ENCODE measurements at regions not wholly inside any gene's neighbourhood (a gene's known extent, or its start where the extent isn't known, plus 50 kb on each side); places are given as distances from the start of the nearest gene placed in this dataset.

- no peak overlapping the region for H3K27ac ChIP-seq (ENCODE audit: low read depth, low read length)
- no peak overlapping the region for H3K4me3 ChIP-seq (ENCODE audit: low read depth, low read length)
- no peaks in the 10 kb centered on the region for H3K4me1 ChIP-seq (ENCODE audit: control insufficient read depth, insufficient read depth, low read length)
- no peak overlapping the region for H3K9ac ChIP-seq (ENCODE audit: low read depth, low read length)
- no peaks in the 10 kb centered on the region for H3K36me3 ChIP-seq (ENCODE audit: control insufficient read depth, insufficient read depth, low read length)
- H3K27me3 ChIP-seq (ENCODE audit: control insufficient read depth, insufficient read depth, low read length) = no peaks in the 10 kb centered on the region
- peaks cover 53% of the 10 kb centered on the region for H3K9me3 ChIP-seq (ENCODE audit: control insufficient read depth, insufficient read depth, low read length)
Observed at GRCh38 chr9:12141422-12141821, 551.8 kb upstream of the TYRP1 start.

DNA sequence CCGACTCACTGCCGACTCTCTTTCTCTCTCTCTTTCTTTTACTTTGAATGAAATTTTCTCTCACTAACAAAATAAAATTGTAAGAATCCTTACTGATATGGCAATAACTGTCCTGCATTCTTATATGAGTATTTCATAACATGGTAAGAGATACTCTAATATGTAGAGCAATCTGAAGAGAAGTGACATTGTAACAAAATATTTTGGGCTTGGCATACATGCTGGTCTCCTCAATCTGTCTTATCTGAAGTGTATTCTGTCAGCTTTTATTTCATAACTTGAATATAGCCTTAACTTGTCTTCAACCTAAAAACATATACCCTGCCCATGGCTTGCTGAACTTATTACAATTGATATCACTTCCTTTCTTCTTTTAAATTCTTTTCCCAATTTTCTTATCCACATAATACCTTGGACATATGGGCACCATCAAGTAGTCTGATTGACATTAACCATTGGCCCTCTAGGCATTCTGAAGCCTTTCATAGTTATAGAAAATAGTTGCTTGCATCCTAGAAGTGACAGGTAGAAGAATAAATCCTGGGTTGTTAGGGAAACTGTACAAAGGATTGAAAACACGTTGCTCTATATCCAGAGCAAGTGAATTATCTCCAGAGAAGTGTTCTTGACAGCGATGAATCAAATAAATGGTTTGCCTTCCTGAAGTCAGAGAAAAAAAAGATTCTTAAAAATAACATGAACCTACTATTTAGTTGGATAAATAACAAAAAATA is 537.6 kb upstream of the TYRP1 start:
- Histone ChIP-seq H3K36me3 (ENCODE audit: control insufficient read depth, insufficient read depth, low read length) (no peaks in the 10 kb centered on the region), H3K27me3 (ENCODE audit: control insufficient read depth, insufficient read depth, low read length) (no peaks in the 10 kb centered on the region), H3K4me1 (ENCODE audit: control insufficient read depth, insufficient read depth, low read length) (no peaks in the 10 kb centered on the region), H3K9me3 (ENCODE audit: control insufficient read depth, insufficient read depth, low read length) (no peaks in the 10 kb centered on the region), H3K27ac (ENCODE audit: low read depth, low read length) (no peak overlapping the region), H3K9ac (ENCODE audit: low read depth, low read length) (no peak overlapping the region), H3K4me3 (ENCODE audit: low read depth, low read length) (no peak overlapping the region)

- Histone ChIP-seq H3K4me1 (ENCODE audit: control insufficient read depth, insufficient read depth, low read length) (no peaks in the 10 kb centered on the region), H3K27ac (ENCODE audit: low read depth, low read length) (no peak overlapping the region), H3K4me3 (ENCODE audit: low read depth, low read length) (no peak overlapping the region), H3K36me3 (ENCODE audit: control insufficient read depth, insufficient read depth, low read length) (no peaks in the 10 kb centered on the region), H3K9ac (ENCODE audit: low read depth, low read length) (no peak overlapping the region), H3K9me3 (ENCODE audit: control insufficient read depth, insufficient read depth, low read length) (no peaks in the 10 kb centered on the region), H3K27me3 (ENCODE audit: control insufficient read depth, insufficient read depth, low read length) (no peaks in the 10 kb centered on the region)
Observed at GRCh38 chr9:12162181-12162815, 530.9 kb upstream of the TYRP1 start.

DNA sequence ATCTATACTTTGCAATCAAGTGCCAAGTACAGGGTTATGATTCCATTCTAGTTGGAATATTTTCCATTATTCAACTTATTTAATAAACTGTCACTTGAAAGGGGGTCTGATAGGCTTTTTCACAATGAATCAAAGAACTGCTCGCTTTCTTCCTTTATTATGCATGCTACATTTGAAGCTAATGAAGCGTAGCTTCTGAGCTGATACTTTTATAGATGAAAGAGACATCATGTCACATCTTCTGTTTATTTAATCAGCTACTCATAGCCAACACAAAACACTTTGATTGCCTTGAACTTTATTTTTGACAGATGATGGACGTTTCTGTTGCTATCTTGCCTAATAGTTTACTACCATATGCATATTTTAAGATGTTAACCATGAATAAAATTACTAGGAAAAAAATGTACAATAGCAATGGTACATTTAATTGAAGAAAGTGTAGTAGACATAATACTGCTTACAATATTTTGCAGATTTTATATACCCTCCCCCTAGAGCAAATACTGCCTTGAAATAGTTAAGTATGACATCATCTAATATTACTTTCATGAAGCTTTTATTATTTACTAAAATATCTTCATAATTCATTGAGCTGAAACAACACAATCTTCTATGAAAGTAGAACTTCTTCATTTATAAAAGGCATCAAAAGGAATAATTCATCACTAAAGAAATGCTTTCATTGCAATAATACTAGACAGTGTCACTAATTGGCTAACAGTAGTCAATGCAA is 529.3 kb upstream of the TYRP1 start:
- no peaks in the 10 kb centered on the region for H3K27me3 ChIP-seq (ENCODE audit: control insufficient read depth, insufficient read depth, low read length)
- no peaks in the 10 kb centered on the region for H3K36me3 ChIP-seq (ENCODE audit: control insufficient read depth, insufficient read depth, low read length)
- no peaks in the 10 kb centered on the region for H3K4me1 ChIP-seq (ENCODE audit: control insufficient read depth, insufficient read depth, low read length)
- H3K9ac ChIP-seq (ENCODE audit: low read depth, low read length) = no peak overlapping the region
- no peak overlapping the region for H3K4me3 ChIP-seq (ENCODE audit: low read depth, low read length)
- H3K27ac ChIP-seq (ENCODE audit: low read depth, low read length) = no peak overlapping the region
- no peaks in the 10 kb centered on the region for H3K9me3 ChIP-seq (ENCODE audit: control insufficient read depth, insufficient read depth, low read length)

GRCh38 chr9:12166518-12166917 is 526.7 kb upstream of the TYRP1 start:
- Histone ChIP-seq H3K4me1 (ENCODE audit: control insufficient read depth, insufficient read depth, low read length) (no peaks in the 10 kb centered on the region), H3K4me3 (ENCODE audit: low read depth, low read length) (no peak overlapping the region), H3K27ac (ENCODE audit: low read depth, low read length) (no peak overlapping the region), H3K36me3 (ENCODE audit: control insufficient read depth, insufficient read depth, low read length) (no peaks in the 10 kb centered on the region), H3K9ac (ENCODE audit: low read depth, low read length) (no peak overlapping the region), H3K27me3 (ENCODE audit: control insufficient read depth, insufficient read depth, low read length) (no peaks in the 10 kb centered on the region), H3K9me3 (ENCODE audit: control insufficient read depth, insufficient read depth, low read length) (no peaks in the 10 kb centered on the region)

DNA sequence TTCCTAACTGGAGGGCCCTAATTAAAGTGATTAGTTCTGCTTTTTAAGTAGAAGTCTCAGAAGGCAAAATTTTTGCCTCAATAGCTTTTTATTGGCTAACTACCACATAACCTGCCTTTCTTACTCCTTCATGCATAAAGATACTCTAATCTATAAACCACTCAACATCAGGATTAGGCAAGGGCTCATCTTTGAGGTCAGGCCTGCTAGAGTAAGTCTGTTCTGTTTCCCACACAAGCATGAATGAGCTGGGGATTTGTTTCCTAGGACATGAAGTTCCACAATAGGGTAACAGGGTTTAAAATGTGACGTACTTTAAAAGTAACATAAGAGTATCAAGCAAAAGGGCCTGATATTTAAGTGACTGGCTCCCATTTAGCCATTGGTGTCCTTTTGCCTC is 522.7 kb upstream of the TYRP1 start:
- Histone ChIP-seq H3K9me3 (ENCODE audit: control insufficient read depth, insufficient read depth, low read length) (no peaks in the 10 kb centered on the region), H3K4me3 (ENCODE audit: low read depth, low read length) (no peak overlapping the region), H3K27me3 (ENCODE audit: control insufficient read depth, insufficient read depth, low read length) (no peaks in the 10 kb centered on the region), H3K27ac (ENCODE audit: low read depth, low read length) (no peak overlapping the region), H3K4me1 (ENCODE audit: control insufficient read depth, insufficient read depth, low read length) (no peaks in the 10 kb centered on the region), H3K36me3 (ENCODE audit: control insufficient read depth, insufficient read depth, low read length) (no peaks in the 10 kb centered on the region), H3K9ac (ENCODE audit: low read depth, low read length) (no peak overlapping the region)

DNA sequence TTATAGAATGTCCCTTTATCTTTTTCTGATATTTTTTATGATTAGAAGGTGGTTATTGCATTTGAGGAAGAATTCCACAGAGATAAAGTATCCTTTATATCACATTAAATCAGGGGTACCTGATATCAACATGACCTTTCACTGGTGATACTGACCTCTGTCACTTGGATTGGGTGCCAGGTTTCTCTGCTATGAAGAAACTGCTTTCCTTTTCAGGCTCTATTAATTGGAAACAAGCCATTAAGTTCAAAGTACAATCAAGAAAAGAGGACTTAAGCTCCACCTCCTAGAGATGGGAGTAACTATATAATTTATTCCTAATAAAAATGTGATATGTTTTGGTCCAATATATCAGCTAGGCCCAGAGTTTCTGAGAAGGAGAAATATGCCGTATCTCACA is 514.6 kb upstream of the TYRP1 start:
- H3K9ac ChIP-seq (ENCODE audit: low read depth, low read length) = no peak overlapping the region
- no peaks in the 10 kb centered on the region for H3K27me3 ChIP-seq (ENCODE audit: control insufficient read depth, insufficient read depth, low read length)

GRCh38 chr9:12182806-12183205 is 510.4 kb upstream of the TYRP1 start:
- H3K27me3 ChIP-seq (ENCODE audit: control insufficient read depth, insufficient read depth, low read length) = no peaks in the 10 kb centered on the region
- no peak overlapping the region for H3K27ac ChIP-seq (ENCODE audit: low read depth, low read length)
- H3K9me3 ChIP-seq (ENCODE audit: control insufficient read depth, insufficient read depth, low read length) = no peaks in the 10 kb centered on the region
- H3K4me3 ChIP-seq (ENCODE audit: low read depth, low read length) = no peak overlapping the region
- H3K4me1 ChIP-seq (ENCODE audit: control insufficient read depth, insufficient read depth, low read length) = no peaks in the 10 kb centered on the region
- no peaks in the 10 kb centered on the region for H3K36me3 ChIP-seq (ENCODE audit: control insufficient read depth, insufficient read depth, low read length)
- H3K9ac ChIP-seq (ENCODE audit: low read depth, low read length) = no peak overlapping the region

More for the DNA sequence above, 514.6 kb upstream of the TYRP1 start:
- no peaks in the 10 kb centered on the region for H3K9me3 ChIP-seq (ENCODE audit: control insufficient read depth, insufficient read depth, low read length)
- H3K36me3 ChIP-seq (ENCODE audit: control insufficient read depth, insufficient read depth, low read length) = no peaks in the 10 kb centered on the region
- no peaks in the 10 kb centered on the region for H3K4me1 ChIP-seq (ENCODE audit: control insufficient read depth, insufficient read depth, low read length)
- H3K27ac ChIP-seq (ENCODE audit: low read depth, low read length) = no peak overlapping the region
- no peak overlapping the region for H3K4me3 ChIP-seq (ENCODE audit: low read depth, low read length)

DNA sequence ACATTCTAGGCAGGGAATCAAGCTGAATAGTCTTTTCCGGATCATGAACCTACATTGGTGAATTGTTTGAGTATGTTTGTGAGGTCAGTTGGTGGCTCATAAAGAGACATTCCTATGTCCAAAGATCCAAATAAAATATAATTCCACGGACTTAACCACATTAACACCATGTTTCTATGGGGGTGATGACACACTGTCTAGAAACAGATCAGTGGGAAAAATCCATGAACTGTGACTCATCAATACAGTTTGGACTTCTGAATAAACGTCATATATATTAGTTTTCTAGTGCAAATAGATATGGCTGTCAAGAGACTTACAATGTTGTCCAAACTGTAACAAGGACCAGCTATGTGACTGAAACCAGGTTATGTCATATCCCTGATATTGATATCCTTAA is 509.9 kb upstream of the TYRP1 start:
- Histone ChIP-seq H3K27me3 (ENCODE audit: control insufficient read depth, insufficient read depth, low read length) (no peaks in the 10 kb centered on the region), H3K9me3 (ENCODE audit: control insufficient read depth, insufficient read depth, low read length) (no peaks in the 10 kb centered on the region), H3K9ac (ENCODE audit: low read depth, low read length) (no peak overlapping the region), H3K4me3 (ENCODE audit: low read depth, low read length) (no peak overlapping the region), H3K4me1 (ENCODE audit: control insufficient read depth, insufficient read depth, low read length) (no peaks in the 10 kb centered on the region), H3K27ac (ENCODE audit: low read depth, low read length) (no peak overlapping the region), H3K36me3 (ENCODE audit: control insufficient read depth, insufficient read depth, low read length) (no peaks in the 10 kb centered on the region)

GRCh38 chr9:12185856-12186255 is 507.3 kb upstream of the TYRP1 start:
- no peaks in the 10 kb centered on the region for H3K27me3 ChIP-seq (ENCODE audit: control insufficient read depth, insufficient read depth, low read length)
- H3K36me3 ChIP-seq (ENCODE audit: control insufficient read depth, insufficient read depth, low read length) = no peaks in the 10 kb centered on the region
- no peak overlapping the region for H3K9ac ChIP-seq (ENCODE audit: low read depth, low read length)
- no peaks in the 10 kb centered on the region for H3K9me3 ChIP-seq (ENCODE audit: control insufficient read depth, insufficient read depth, low read length)
- H3K4me3 ChIP-seq (ENCODE audit: low read depth, low read length) = no peak overlapping the region
- no peak overlapping the region for H3K27ac ChIP-seq (ENCODE audit: low read depth, low read length)
- no peaks in the 10 kb centered on the region for H3K4me1 ChIP-seq (ENCODE audit: control insufficient read depth, insufficient read depth, low read length)

- H3K4me1 ChIP-seq (ENCODE audit: control insufficient read depth, insufficient read depth, low read length) = no peaks in the 10 kb centered on the region
- H3K9ac ChIP-seq (ENCODE audit: low read depth, low read length) = no peak overlapping the region
- H3K4me3 ChIP-seq (ENCODE audit: low read depth, low read length) = no peak overlapping the region
- H3K27me3 ChIP-seq (ENCODE audit: control insufficient read depth, insufficient read depth, low read length) = no peaks in the 10 kb centered on the region
- H3K36me3 ChIP-seq (ENCODE audit: control insufficient read depth, insufficient read depth, low read length) = no peaks in the 10 kb centered on the region
- no peak overlapping the region for H3K27ac ChIP-seq (ENCODE audit: low read depth, low read length)
- no peaks in the 10 kb centered on the region; the same call in 1 of the 2 replicates for H3K9me3 ChIP-seq (ENCODE audit: control insufficient read depth, insufficient read depth, low read length)
Observed at GRCh38 chr9:12191630-12192029, 501.6 kb upstream of the TYRP1 start.
